HL-60 (cell line): ENCODE measurements at regions not wholly inside any gene's neighbourhood (a gene's known extent, or its start where the extent isn't known, plus 50 kb on each side); places are given as distances from the start of the nearest gene placed in this dataset.

Source experiments
- DNase-seq, 2 experiments: peaks; one replicate each; pipeline ENCODE4 v3.0.0-alpha.2; 2010 to 2020; ENCODE audit warnings: low read depth in 1 of 2, low spot score in 1 of 2
- H3K27ac ChIP-seq: fragments of 250-450 bp; sonication (Bioruptor Pico); replicated peaks from 2 replicates; pipeline ENCODE4 v1.5.1; 2020; ENCODE audit warnings: mild to moderate bottlenecking, moderate library complexity
- H3K27me3 ChIP-seq: fragments of 250-450 bp; sonication (Bioruptor Pico); 2 replicates; pipeline ENCODE4 v1.5.1; 2021; ENCODE audit warnings: mild to moderate bottlenecking, moderate library complexity; ENCODE audit not compliant: insufficient read depth, poor library complexity, severe bottlenecking
- H3K4me3 ChIP-seq: replicated peaks from 2 replicates; pipeline ENCODE4 v1.5.1; 2011; ENCODE audit warnings: mild to moderate bottlenecking, control low read depth, low read length; ENCODE audit not compliant: insufficient read depth
- GABPA ChIP-seq: IDR thresholded peaks from 2 replicates; pipeline ENCODE4 v1.6.1; 2012; ENCODE audit warnings: low read depth
- POLR2AphosphoS5 ChIP-seq: IDR thresholded peaks from 2 replicates; pipeline ENCODE4 v1.6.1; 2012; ENCODE audit warnings: low read depth
- SPI1 ChIP-seq: IDR thresholded peaks from 2 replicates; pipeline ENCODE4 v1.6.1; 2012; ENCODE audit warnings: low read depth, mild to moderate bottlenecking, borderline replicate concordance
- TF ChIP-seq, protein P1 (sequence below): IDR thresholded peaks from 2 replicates; pipeline ENCODE4 v1.6.1; 2012; ENCODE audit warnings: low read depth; ENCODE audit not compliant: insufficient replicate concordance
- TF ChIP-seq, protein P2 (sequence below): IDR thresholded peaks from one replicate; pipeline ENCODE4 v1.5.1; 2011; ENCODE audit warnings: low read length, control low read depth, inconsistent platforms; ENCODE audit not compliant: insufficient read depth

DNA sequence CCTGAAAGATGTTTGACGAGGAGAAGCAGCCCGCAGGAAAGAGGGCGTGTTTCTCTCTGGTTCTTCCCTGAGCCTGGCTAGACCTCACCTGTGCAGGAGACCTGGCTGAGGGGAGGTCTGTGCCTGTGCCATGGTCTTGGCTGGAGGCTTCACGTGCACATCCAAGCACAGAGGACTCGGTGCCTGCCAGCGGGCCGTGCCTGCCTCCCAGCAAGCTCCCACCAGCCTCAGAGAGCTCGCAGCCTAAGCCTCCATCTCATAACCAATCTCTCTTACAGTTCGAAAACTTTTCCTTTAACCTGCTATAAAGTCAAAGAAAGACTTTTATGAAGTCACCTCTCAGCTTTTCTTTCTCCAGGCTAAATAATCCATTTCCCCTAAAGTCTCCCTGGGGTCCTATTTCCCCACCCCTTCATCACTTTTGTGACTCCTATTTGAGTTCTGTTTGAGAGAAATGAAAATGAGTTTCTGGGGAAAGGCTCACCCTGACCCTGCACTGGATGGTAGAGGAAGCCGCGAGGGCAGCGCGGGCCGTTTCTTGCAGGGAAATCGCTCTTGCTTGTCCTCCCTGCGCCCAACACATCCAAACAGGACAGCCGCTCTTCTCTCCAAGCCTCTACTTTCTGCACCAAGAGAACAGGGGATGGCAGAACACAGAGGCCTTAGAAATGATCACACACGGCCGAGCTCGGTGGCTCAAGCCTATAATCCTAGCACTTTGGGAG, 521.0 kb downstream of the SOX11 start:
- H3K27me3 ChIP-seq = no peaks in the 10 kb centered on the region
- TF ChIP-seq, protein P1, sequence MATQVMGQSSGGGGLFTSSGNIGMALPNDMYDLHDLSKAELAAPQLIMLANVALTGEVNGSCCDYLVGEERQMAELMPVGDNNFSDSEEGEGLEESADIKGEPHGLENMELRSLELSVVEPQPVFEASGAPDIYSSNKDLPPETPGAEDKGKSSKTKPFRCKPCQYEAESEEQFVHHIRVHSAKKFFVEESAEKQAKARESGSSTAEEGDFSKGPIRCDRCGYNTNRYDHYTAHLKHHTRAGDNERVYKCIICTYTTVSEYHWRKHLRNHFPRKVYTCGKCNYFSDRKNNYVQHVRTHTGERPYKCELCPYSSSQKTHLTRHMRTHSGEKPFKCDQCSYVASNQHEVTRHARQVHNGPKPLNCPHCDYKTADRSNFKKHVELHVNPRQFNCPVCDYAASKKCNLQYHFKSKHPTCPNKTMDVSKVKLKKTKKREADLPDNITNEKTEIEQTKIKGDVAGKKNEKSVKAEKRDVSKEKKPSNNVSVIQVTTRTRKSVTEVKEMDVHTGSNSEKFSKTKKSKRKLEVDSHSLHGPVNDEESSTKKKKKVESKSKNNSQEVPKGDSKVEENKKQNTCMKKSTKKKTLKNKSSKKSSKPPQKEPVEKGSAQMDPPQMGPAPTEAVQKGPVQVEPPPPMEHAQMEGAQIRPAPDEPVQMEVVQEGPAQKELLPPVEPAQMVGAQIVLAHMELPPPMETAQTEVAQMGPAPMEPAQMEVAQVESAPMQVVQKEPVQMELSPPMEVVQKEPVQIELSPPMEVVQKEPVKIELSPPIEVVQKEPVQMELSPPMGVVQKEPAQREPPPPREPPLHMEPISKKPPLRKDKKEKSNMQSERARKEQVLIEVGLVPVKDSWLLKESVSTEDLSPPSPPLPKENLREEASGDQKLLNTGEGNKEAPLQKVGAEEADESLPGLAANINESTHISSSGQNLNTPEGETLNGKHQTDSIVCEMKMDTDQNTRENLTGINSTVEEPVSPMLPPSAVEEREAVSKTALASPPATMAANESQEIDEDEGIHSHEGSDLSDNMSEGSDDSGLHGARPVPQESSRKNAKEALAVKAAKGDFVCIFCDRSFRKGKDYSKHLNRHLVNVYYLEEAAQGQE = no peak
- TF ChIP-seq POLR2AphosphoS5 (no peak), SPI1 (no peak), GABPA (no peak)
- TF ChIP-seq, protein P2, sequence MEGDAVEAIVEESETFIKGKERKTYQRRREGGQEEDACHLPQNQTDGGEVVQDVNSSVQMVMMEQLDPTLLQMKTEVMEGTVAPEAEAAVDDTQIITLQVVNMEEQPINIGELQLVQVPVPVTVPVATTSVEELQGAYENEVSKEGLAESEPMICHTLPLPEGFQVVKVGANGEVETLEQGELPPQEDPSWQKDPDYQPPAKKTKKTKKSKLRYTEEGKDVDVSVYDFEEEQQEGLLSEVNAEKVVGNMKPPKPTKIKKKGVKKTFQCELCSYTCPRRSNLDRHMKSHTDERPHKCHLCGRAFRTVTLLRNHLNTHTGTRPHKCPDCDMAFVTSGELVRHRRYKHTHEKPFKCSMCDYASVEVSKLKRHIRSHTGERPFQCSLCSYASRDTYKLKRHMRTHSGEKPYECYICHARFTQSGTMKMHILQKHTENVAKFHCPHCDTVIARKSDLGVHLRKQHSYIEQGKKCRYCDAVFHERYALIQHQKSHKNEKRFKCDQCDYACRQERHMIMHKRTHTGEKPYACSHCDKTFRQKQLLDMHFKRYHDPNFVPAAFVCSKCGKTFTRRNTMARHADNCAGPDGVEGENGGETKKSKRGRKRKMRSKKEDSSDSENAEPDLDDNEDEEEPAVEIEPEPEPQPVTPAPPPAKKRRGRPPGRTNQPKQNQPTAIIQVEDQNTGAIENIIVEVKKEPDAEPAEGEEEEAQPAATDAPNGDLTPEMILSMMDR = no peak
- no peak for DNase-seq
- H3K27ac ChIP-seq = no peak overlapping the region
- H3K4me3 ChIP-seq = no peak overlapping the region

DNA sequence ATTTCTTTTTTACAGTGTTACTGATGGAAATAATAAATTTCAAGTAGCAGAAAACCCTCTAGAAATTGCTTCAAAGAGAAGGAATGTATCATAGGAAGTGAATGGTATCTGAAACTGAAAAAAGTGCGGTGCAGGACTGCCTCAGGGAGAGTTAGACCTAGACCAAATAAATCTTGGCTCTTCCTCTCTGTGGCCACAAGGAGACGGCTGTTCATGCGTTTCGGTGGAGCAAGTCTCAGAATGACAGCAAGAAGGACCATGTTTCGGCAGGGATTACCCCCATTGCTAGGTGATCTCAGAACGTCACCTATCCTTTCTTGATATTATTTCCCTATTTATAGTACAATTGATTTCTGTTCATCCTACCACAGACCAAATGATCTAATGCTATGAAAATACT, 522.3 kb downstream of the SOX11 start:
- Histone ChIP-seq H3K4me3 (no peak overlapping the region), H3K27me3 (no peaks in the 10 kb centered on the region), H3K27ac (no peak overlapping the region)
- no peak for DNase-seq
- TF ChIP-seq, protein P1 = no peak
- no peak for TF ChIP-seq GABPA
- TF ChIP-seq, protein P2 = no peak

DNA sequence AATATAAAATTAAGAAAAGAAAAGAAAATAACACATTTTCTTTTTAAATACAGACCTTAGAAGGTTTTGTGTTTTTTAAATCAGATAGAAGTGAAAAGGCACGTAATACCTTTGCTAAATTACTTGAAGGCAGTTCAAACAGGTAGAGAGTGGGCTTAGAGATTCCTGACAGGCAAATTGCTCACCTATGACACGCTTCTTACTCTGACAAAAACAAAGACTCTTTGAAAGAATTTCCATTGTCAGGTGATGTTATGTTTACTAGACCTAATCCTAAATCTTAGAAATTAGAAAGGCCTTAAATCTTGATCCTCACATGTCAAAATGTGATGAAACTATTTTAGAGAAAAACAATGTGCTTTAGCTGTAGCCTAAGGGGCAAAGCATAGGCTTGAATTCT, 522.9 kb downstream of the SOX11 start:
- Histone ChIP-seq H3K27ac (no peak overlapping the region), H3K4me3 (no peak overlapping the region), H3K27me3 (no peaks in the 10 kb centered on the region)
- TF ChIP-seq POLR2AphosphoS5 (no peak), SPI1 (no peak), GABPA (no peak)
- TF ChIP-seq, protein P1 = no peak
- TF ChIP-seq, protein P2 = no peak
- no peak for DNase-seq
